ENCODE measurements at regions not wholly inside any gene's neighbourhood (a gene's known extent, or its start where the extent isn't known, plus 50 kb on each side); places are given as distances from the start of the nearest gene placed in this dataset.

DNA sequence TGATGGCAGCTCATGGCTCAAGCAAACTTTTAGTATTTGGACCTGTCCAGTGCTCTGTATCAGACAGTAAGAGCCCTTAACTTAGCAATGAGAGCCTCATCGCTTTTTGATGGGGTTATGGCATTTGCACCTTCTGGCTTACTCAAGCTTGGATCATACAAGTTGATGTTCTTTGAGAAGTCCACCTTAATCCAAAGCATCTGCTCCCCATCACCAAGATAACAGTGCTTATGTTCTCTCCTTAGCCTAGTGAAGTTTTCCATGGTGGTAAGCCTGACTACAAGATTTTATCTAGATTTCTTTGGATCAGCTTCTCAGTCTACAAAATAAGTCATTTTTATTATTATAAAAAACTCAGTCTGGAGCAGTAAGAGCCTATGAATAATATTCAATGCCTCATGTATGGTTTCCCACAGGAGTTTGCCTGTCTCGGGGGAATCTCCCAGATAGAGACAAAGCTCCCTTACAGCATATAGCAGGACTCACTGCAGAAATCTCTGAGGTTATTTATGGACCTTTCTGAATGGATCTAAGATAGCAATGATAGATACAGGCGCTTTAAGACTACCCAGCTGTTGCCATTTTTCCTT lies 472.2 kb upstream of the LINC00305 start:
- TF ChIP-seq, protein P1, sequence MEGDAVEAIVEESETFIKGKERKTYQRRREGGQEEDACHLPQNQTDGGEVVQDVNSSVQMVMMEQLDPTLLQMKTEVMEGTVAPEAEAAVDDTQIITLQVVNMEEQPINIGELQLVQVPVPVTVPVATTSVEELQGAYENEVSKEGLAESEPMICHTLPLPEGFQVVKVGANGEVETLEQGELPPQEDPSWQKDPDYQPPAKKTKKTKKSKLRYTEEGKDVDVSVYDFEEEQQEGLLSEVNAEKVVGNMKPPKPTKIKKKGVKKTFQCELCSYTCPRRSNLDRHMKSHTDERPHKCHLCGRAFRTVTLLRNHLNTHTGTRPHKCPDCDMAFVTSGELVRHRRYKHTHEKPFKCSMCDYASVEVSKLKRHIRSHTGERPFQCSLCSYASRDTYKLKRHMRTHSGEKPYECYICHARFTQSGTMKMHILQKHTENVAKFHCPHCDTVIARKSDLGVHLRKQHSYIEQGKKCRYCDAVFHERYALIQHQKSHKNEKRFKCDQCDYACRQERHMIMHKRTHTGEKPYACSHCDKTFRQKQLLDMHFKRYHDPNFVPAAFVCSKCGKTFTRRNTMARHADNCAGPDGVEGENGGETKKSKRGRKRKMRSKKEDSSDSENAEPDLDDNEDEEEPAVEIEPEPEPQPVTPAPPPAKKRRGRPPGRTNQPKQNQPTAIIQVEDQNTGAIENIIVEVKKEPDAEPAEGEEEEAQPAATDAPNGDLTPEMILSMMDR (IDR thresholded peaks at IDR 0.05) = no peak
- no peak overlapping the region for H3K27ac Mint-ChIP-seq
- intact Hi-C loops (cut with micrococcal nuclease) = no loop called here
- DNase-seq (no peak), ATAC-seq (no peak)
- no peaks in the 10 kb centered on the region for H3K36me3 Mint-ChIP-seq (ENCODE audit: low read depth)
- H3K4me3 Mint-ChIP-seq = no peak overlapping the region
- no peaks in the 10 kb centered on the region for H3K27me3 Mint-ChIP-seq
- ChIA-PET CTCF (no interaction called here), POLR2A (no interaction called here)
- H3K4me1 Mint-ChIP-seq (ENCODE audit: low read depth) = no peaks in the 10 kb centered on the region
- peaks cover 9% of the 10 kb centered on the region for H3K9me3 Mint-ChIP-seq

DNA sequence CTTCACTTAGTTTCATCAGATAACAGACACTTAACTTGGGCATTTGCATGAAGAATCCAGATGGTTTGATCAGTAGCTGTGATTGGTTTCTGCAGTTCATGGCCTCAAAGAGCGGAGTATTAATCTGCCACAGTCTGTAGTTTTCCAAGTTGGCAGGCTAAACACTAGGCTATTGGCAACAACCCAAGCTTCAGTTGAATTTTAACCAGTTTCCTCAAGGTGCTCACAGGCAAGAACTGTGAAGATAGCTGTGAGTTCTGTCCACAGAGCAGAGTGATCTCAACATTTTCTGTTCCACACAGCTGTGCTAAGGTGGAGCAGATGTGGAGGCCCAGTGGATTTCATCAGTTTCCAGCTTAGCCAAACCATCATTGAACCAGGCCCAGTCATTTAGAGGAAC lies 469.5 kb upstream of the LINC00305 start:
- Mint-ChIP-seq H3K4me3 (no peak overlapping the region), H3K9me3 (peaks cover 9% of the 10 kb centered on the region), H3K36me3 (ENCODE audit: low read depth) (no peaks in the 10 kb centered on the region), H3K27me3 (no peaks in the 10 kb centered on the region), H3K27ac (no peak overlapping the region), H3K4me1 (ENCODE audit: low read depth) (no peaks in the 10 kb centered on the region)
- CTCF ChIA-PET = interaction anchor here (1.2 kb wide), 1 partner anchor 10 kb away, joined by 3 read pairs; no protein-coding TSS in a partner anchor
- POLR2A ChIA-PET = no interaction called here
- DNase-seq (no peak), ATAC-seq (no peak)
- intact Hi-C loops (cut with micrococcal nuclease) = no loop called here
- TF ChIP-seq, protein P1 (IDR thresholded peaks at IDR 0.05) = no peak

GRCh38 chr18:64615021-64615420 lies 466.1 kb upstream of the LINC00305 start:
- CTCF ChIA-PET = no interaction called here
- DNase-seq (no peak), ATAC-seq (no peak)
- Mint-ChIP-seq H3K27ac (no peak overlapping the region), H3K4me1 (ENCODE audit: low read depth) (no peaks in the 10 kb centered on the region), H3K4me3 (no peak overlapping the region), H3K27me3 (no peaks in the 10 kb centered on the region), H3K9me3 (peaks cover 5% of the 10 kb centered on the region), H3K36me3 (ENCODE audit: low read depth) (no peaks in the 10 kb centered on the region)
- POLR2A ChIA-PET = no interaction called here
- intact Hi-C loops (cut with micrococcal nuclease) = no loop called here
- TF ChIP-seq, protein P1 (IDR thresholded peaks at IDR 0.05) = no peak

DNA sequence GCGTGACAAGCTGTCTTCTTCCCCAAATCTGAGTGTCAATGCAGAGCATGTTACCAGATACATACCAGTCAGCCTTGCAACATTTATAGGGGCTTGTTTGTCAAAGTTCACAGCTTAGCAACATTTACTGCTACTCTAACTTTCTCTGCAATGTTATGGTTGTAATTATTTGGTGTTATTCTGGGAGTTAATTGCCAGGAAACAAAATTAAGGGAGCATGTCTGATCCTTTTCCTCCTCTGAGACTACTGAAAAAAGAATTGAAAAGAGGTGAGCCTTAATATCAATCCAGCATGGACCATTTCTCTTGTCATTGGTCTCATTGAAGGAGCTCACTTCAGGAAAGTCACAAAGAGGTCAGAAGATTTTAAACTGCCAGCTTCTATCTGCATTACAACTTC lies 465.6 kb upstream of the LINC00305 start:
- intact Hi-C loops (cut with micrococcal nuclease) = no loop called here
- ChIA-PET POLR2A (no interaction called here), CTCF (no interaction called here)

GRCh38 chr18:64592246-64592645 lies 443.4 kb upstream of the LINC00305 start:
- no peak for DNase-seq
- H3K4me1 Mint-ChIP-seq (ENCODE audit: low read depth) = no peaks in the 10 kb centered on the region
- H3K36me3 Mint-ChIP-seq (ENCODE audit: low read depth) = no peaks in the 10 kb centered on the region
- ChIA-PET POLR2A (no interaction called here), CTCF (no interaction called here)
- peaks cover 12% of the 10 kb centered on the region for H3K9me3 Mint-ChIP-seq
- H3K27ac Mint-ChIP-seq = no peak overlapping the region
- TF ChIP-seq, protein P1 (IDR thresholded peaks at IDR 0.05) = no peak
- ATAC-seq = no peak
- no peaks in the 10 kb centered on the region for H3K27me3 Mint-ChIP-seq
- intact Hi-C loops (cut with micrococcal nuclease) = no loop called here
- H3K4me3 Mint-ChIP-seq = no peak overlapping the region

More for the DNA sequence above, 465.6 kb upstream of the LINC00305 start:
- ATAC-seq (no peak), DNase-seq (no peak)
- Mint-ChIP-seq H3K9me3 (peaks cover 7% of the 10 kb centered on the region), H3K4me3 (no peak overlapping the region), H3K27me3 (no peaks in the 10 kb centered on the region), H3K36me3 (ENCODE audit: low read depth) (no peaks in the 10 kb centered on the region), H3K4me1 (ENCODE audit: low read depth) (no peaks in the 10 kb centered on the region), H3K27ac (no peak overlapping the region)
- TF ChIP-seq, protein P1 (IDR thresholded peaks at IDR 0.05) = no peak
